ENCODE measurements at regions not wholly inside any gene's neighbourhood (a gene's known extent, or its start where the extent isn't known, plus 50 kb on each side); places are given as distances from the start of the nearest gene placed in this dataset.
"Not testable (repeated sequence)": the region's sequence is repeated elsewhere in the genome, so short reads cannot be mapped to it uniquely, and the experiment has no call there.

DNA sequence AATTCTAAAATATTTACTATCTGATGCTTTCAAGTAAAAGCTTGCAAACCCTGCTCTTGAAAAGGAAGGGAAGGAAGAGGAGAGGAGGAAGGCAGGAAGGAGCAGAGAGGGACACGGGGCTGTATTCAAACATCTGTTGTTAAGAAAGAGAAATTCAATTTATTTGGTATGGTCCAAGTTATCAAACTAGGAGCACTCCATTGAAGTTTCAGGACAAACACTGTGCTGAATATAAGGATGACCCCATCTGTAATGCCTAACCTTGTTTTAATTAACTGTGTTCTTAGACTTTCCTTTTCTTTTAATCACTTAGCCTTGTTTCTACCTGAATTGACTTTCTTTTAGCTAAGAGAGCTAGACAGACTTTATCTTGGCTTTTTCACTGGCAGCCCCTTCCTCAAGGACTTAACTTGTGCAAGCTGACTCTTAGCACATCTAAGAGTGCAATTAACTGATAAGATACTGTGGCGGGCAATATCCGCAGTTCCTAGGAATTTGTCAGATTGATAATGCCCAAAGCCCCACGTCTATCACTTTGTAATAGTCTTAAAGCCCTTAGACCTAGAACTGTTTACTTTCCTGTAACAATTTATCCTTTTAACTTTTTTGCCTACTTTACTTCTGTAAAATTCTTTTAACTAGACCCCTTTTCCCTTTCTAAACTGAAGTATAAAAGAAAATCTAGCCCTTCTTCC lies 123.2 kb upstream of the KRTAP5-11 start:
- H3K9me2 ChIP-seq (ENCODE audit: low read depth, low read length); H3K9me3 ChIP-seq (ENCODE audit: low read length); H3K4me3 ChIP-seq (ENCODE audit: low read depth, low read length, poor library complexity, severe bottlenecking); H2AFZ ChIP-seq (ENCODE audit: low read length); H3K27ac ChIP-seq (ENCODE audit: low read depth, low read length, poor library complexity, severe bottlenecking); H3K9ac ChIP-seq (ENCODE audit: low read length); H3K4me1 ChIP-seq (ENCODE audit: insufficient read depth, low read length, severe bottlenecking); H3K4me2 ChIP-seq (ENCODE audit: low read length); H3K27me3 ChIP-seq (ENCODE audit: insufficient read depth, low read length); H3K36me3 ChIP-seq (ENCODE audit: insufficient read depth, low read length); H3K79me2 ChIP-seq (ENCODE audit: insufficient read depth, low read length); H4K20me1 ChIP-seq (ENCODE audit: insufficient read depth, low read length); H3F3A ChIP-seq (ENCODE audit: insufficient read depth, low read length): not testable (repeated sequence)

DNA sequence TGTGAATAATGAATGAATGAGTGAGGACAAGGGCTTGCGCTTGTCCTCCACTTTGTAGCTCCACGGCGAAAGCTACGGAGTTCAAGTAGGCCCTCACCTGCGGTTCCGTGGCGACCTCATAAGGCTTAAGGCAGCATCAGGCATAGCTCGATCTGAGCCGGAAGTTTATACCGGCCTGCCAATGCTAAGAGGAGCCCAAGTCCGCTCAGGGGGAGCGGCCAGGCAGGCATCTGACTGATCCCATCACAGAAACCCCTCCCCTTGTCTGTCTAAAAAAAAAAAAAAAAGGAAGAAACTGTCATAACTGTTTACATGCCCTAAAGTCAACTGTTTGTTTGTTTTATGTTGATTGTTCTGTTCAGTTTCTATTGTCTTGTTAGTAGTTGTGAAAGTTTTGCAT lies 124.4 kb upstream of the KRTAP5-11 start:
- H3K79me2 ChIP-seq (ENCODE audit: insufficient read depth, low read length); H3K4me3 ChIP-seq (ENCODE audit: low read depth, low read length, poor library complexity, severe bottlenecking); H3K9me3 ChIP-seq (ENCODE audit: low read length); H4K20me1 ChIP-seq (ENCODE audit: insufficient read depth, low read length); H3K36me3 ChIP-seq (ENCODE audit: insufficient read depth, low read length); H3K9ac ChIP-seq (ENCODE audit: low read length); H3K27ac ChIP-seq (ENCODE audit: low read depth, low read length, poor library complexity, severe bottlenecking); H2AFZ ChIP-seq (ENCODE audit: low read length); H3K4me1 ChIP-seq (ENCODE audit: insufficient read depth, low read length, severe bottlenecking); H3K9me2 ChIP-seq (ENCODE audit: low read depth, low read length); H3K27me3 ChIP-seq (ENCODE audit: insufficient read depth, low read length); H3K4me2 ChIP-seq (ENCODE audit: low read length); H3F3A ChIP-seq (ENCODE audit: insufficient read depth, low read length): not testable (repeated sequence)

DNA sequence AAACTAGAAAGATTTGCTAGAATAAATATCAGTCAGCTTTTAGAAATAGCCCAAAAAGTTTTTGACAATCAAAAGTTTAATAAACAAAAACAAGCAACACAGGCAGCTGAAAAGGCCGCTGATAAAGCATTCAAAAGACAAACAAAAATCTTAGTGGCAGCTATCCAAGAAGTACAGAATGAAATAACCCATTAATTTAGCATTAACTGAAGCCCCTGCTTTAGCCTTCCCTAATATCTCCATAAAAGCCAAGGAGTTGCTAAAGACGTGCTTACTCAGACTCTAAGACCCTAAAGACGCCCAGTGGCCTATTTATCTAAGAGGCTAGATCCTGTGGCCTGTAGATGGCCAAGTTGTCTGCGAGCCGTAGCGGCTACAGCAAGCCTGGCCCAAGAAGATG lies 123.5 kb upstream of the DEFB108B start:
- not testable (repeated sequence) for H3K4me2 ChIP-seq (ENCODE audit: low read length); H3K36me3 ChIP-seq (ENCODE audit: insufficient read depth, low read length); H3K9ac ChIP-seq (ENCODE audit: low read length); H3K27ac ChIP-seq (ENCODE audit: low read depth, low read length, poor library complexity, severe bottlenecking); H3K9me2 ChIP-seq (ENCODE audit: low read depth, low read length); H3K4me1 ChIP-seq (ENCODE audit: insufficient read depth, low read length, severe bottlenecking); H3K27me3 ChIP-seq (ENCODE audit: insufficient read depth, low read length); H3F3A ChIP-seq (ENCODE audit: insufficient read depth, low read length); H2AFZ ChIP-seq (ENCODE audit: low read length); H3K9me3 ChIP-seq (ENCODE audit: low read length); H4K20me1 ChIP-seq (ENCODE audit: insufficient read depth, low read length); H3K79me2 ChIP-seq (ENCODE audit: insufficient read depth, low read length); H3K4me3 ChIP-seq (ENCODE audit: low read depth, low read length, poor library complexity, severe bottlenecking)

DNA sequence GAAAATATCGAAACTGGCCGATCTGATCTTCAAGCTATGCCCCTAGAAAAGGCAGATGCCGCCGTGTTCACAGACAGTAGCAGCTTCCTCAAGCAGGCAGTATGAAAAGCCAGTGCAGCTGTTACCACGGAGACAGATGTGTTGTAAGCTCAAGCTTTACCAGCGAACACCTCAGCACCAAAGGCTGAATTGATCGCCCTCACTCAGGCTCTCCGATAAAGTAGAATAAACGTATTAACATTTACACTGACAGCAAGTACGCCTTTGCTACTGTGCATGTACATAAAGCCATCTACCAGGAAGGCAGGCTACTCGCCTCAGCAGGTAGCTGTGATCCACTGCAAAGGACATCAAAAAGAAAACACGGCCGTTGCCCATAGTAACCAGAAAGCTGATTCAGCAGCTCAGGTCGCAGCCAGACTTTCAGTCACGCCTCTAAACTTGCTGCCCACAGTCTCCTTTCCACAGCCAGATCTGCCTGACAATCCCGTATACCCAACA lies 122.8 kb upstream of the DEFB108B start:
- H4K20me1 ChIP-seq (ENCODE audit: insufficient read depth, low read length); H3K79me2 ChIP-seq (ENCODE audit: insufficient read depth, low read length); H3K4me2 ChIP-seq (ENCODE audit: low read length); H2AFZ ChIP-seq (ENCODE audit: low read length); H3K9ac ChIP-seq (ENCODE audit: low read length); H3K27me3 ChIP-seq (ENCODE audit: insufficient read depth, low read length); H3F3A ChIP-seq (ENCODE audit: insufficient read depth, low read length); H3K4me1 ChIP-seq (ENCODE audit: insufficient read depth, low read length, severe bottlenecking); H3K36me3 ChIP-seq (ENCODE audit: insufficient read depth, low read length); H3K9me2 ChIP-seq (ENCODE audit: low read depth, low read length); H3K4me3 ChIP-seq (ENCODE audit: low read depth, low read length, poor library complexity, severe bottlenecking); H3K9me3 ChIP-seq (ENCODE audit: low read length); H3K27ac ChIP-seq (ENCODE audit: low read depth, low read length, poor library complexity, severe bottlenecking): not testable (repeated sequence)

DNA sequence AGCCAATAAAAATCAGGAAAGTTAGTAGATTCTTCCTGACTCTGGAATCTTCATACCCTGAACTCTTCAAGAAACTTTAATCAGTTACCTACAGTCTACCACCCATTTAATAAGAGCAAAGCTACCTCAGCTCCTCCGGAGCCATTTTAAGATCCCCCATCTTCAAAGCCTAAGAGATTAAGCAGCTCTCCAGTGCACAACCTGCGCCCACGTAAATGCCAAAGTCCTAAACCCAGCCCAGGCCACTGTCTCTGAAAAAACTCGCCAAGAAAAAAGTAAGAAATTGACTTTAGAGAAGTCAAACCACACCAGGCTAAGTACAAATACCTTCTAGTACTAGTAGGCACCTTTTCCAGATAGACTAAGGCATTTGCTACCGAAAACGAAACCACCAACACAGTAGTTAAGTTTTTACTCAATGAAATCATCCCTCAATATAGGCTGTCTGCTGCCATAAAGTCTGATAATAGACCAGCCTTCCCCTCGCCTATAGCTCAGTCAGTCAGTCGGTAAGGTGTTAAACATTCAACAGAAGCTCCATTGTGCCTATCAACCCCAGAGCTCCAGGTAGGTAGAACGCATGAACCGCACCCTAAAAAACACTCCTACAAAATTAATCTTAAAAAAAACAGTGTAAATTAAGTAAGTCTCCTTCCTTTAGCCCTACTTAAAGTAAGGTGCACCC lies 122.2 kb upstream of the DEFB108B start:
- H3K9me3 ChIP-seq (ENCODE audit: low read length); H3K4me3 ChIP-seq (ENCODE audit: low read depth, low read length, poor library complexity, severe bottlenecking); H3K79me2 ChIP-seq (ENCODE audit: insufficient read depth, low read length); H3K9ac ChIP-seq (ENCODE audit: low read length); H3K4me1 ChIP-seq (ENCODE audit: insufficient read depth, low read length, severe bottlenecking); H3F3A ChIP-seq (ENCODE audit: insufficient read depth, low read length); H2AFZ ChIP-seq (ENCODE audit: low read length); H3K9me2 ChIP-seq (ENCODE audit: low read depth, low read length); H3K4me2 ChIP-seq (ENCODE audit: low read length); H4K20me1 ChIP-seq (ENCODE audit: insufficient read depth, low read length); H3K36me3 ChIP-seq (ENCODE audit: insufficient read depth, low read length); H3K27me3 ChIP-seq (ENCODE audit: insufficient read depth, low read length); H3K27ac ChIP-seq (ENCODE audit: low read depth, low read length, poor library complexity, severe bottlenecking): not testable (repeated sequence)

DNA sequence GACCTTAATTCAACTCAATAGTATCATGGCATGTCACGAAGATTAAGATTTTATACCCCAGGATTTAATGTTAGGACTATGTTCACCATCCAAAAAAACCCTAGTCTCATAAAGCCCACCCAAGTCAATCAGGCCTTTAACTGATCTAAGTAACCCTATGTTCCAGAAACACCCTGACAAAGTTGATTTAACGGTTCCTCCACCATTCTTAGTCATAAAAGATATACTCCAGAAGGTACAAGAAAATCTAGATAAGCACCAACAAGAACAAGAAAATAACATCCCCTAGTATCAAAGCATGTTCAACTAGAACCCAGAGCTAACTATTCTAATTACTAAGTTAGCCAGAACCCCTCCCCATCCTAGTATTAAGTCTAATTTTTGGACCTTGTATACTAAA lies 120.7 kb upstream of the DEFB108B start:
- not testable (repeated sequence) for H3K27me3 ChIP-seq (ENCODE audit: insufficient read depth, low read length); H2AFZ ChIP-seq (ENCODE audit: low read length); H3K9me2 ChIP-seq (ENCODE audit: low read depth, low read length); H3K27ac ChIP-seq (ENCODE audit: low read depth, low read length, poor library complexity, severe bottlenecking); H3K36me3 ChIP-seq (ENCODE audit: insufficient read depth, low read length); H4K20me1 ChIP-seq (ENCODE audit: insufficient read depth, low read length); H3F3A ChIP-seq (ENCODE audit: insufficient read depth, low read length); H3K9ac ChIP-seq (ENCODE audit: low read length); H3K9me3 ChIP-seq (ENCODE audit: low read length); H3K4me2 ChIP-seq (ENCODE audit: low read length); H3K4me1 ChIP-seq (ENCODE audit: insufficient read depth, low read length, severe bottlenecking); H3K4me3 ChIP-seq (ENCODE audit: low read depth, low read length, poor library complexity, severe bottlenecking); H3K79me2 ChIP-seq (ENCODE audit: insufficient read depth, low read length)

DNA sequence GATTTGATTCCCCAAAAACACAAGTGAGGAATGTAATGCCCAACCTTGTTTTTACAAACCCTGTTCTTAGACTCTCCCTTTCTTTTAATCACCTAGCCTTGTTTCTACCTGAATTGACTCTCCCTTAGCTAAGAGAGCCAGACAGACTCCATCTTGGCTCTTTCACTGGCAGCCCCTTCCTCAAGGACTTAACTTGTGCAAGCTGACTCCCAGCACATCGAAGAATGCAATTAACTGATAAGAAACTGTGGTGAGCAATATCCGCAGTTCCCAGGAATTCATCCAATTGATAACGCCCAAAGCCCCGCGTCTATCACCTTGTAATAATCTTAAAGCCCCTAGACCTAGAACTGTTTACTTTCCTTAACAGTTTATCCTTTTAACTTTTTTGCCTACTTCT lies 120.2 kb upstream of the DEFB108B start:
- not testable (repeated sequence) for H3K4me2 ChIP-seq (ENCODE audit: low read length); H3F3A ChIP-seq (ENCODE audit: insufficient read depth, low read length); H3K79me2 ChIP-seq (ENCODE audit: insufficient read depth, low read length); H3K9me3 ChIP-seq (ENCODE audit: low read length); H3K9ac ChIP-seq (ENCODE audit: low read length); H4K20me1 ChIP-seq (ENCODE audit: insufficient read depth, low read length); H3K36me3 ChIP-seq (ENCODE audit: insufficient read depth, low read length); H3K4me3 ChIP-seq (ENCODE audit: low read depth, low read length, poor library complexity, severe bottlenecking); H3K4me1 ChIP-seq (ENCODE audit: insufficient read depth, low read length, severe bottlenecking); H3K9me2 ChIP-seq (ENCODE audit: low read depth, low read length); H3K27ac ChIP-seq (ENCODE audit: low read depth, low read length, poor library complexity, severe bottlenecking); H3K27me3 ChIP-seq (ENCODE audit: insufficient read depth, low read length); H2AFZ ChIP-seq (ENCODE audit: low read length)

Measured in OCI-LY1 (cell line).